Stomach smooth muscle (tissue), 2 donors: ENCODE measurements at regions not wholly inside any gene's neighbourhood (a gene's known extent, or its start where the extent isn't known, plus 50 kb on each side); places are given as distances from the start of the nearest gene placed in this dataset.

Experiments used
- H3K27ac ChIP-seq: one replicate; pipeline ENCODE4 v1.7.0; 2013; ENCODE audit warnings: mild to moderate bottlenecking, low read length, inconsistent platforms
- H3K27me3 ChIP-seq, 2 donors: one replicate each; pipeline ENCODE4 v1.7.0; 2013; ENCODE audit warnings: low read length in 2 of 2; ENCODE audit not compliant: insufficient read depth in 2 of 2, control insufficient read depth in 1 of 2
- H3K36me3 ChIP-seq, 2 donors: one replicate each; pipeline ENCODE4 v1.7.0; 2013; ENCODE audit warnings: low read length in 2 of 2; ENCODE audit not compliant: control insufficient read depth in 2 of 2, insufficient read depth in 2 of 2
- H3K4me1 ChIP-seq: one replicate; pipeline ENCODE4 v1.7.0; 2013; ENCODE audit warnings: low read length; ENCODE audit not compliant: control insufficient read depth, insufficient read depth
- H3K4me3 ChIP-seq, 2 donors: one replicate each; pipeline ENCODE4 v1.7.0; 2013; ENCODE audit warnings: low read length in 2 of 2
- H3K9ac ChIP-seq, 2 donors: one replicate each; pipeline ENCODE4 v1.7.0; 2013; ENCODE audit warnings: low read length in 2 of 2, mild to moderate bottlenecking in 1 of 2
- H3K9me3 ChIP-seq, 2 donors: one replicate each; pipeline ENCODE4 v1.7.0; 2013; ENCODE audit warnings: low read length in 2 of 2; ENCODE audit not compliant: control insufficient read depth in 2 of 2
- donor health status: healthy.
- donor health status: Pancreatic carcinoma.

- Histone ChIP-seq H3K4me3 (no peak overlapping the region), H3K9me3 (no peaks in the 10 kb centered on the region), H3K4me1 (no peaks in the 10 kb centered on the region), H3K9ac (no peak overlapping the region), H3K27me3 (no peaks in the 10 kb centered on the region), H3K27ac (no peak overlapping the region), H3K36me3 (no peaks in the 10 kb centered on the region)
Measured at GRCh38 chr11:82676483-82677094, 57.1 kb downstream of the FAM181B start.

DNA sequence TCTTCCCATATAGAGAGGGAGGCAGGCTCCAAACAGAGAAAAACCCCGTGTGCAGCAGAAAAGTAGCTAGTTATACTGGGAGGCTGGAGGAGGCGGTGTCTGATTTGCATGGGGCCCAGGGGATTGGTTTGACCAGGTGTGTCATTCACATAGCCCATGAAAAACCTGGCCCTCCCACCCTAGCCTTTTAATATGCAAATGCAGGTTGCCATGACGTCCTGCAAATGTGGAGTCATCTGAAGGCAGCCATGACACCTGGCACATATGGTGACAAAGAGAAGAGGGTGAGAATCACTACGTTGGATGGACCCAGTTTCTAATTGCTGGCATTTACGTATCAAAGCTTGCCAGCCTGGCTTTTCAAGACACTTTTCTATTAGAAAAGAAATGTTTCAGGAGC, 57.8 kb downstream of the FAM181B start:
- no peaks in the 10 kb centered on the region for H3K9me3 ChIP-seq
- H3K4me1 ChIP-seq = no peaks in the 10 kb centered on the region
- no peak overlapping the region for H3K9ac ChIP-seq
- no peaks in the 10 kb centered on the region for H3K36me3 ChIP-seq
- no peak overlapping the region for H3K4me3 ChIP-seq
- H3K27me3 ChIP-seq = no peaks in the 10 kb centered on the region
- no peak overlapping the region for H3K27ac ChIP-seq

DNA sequence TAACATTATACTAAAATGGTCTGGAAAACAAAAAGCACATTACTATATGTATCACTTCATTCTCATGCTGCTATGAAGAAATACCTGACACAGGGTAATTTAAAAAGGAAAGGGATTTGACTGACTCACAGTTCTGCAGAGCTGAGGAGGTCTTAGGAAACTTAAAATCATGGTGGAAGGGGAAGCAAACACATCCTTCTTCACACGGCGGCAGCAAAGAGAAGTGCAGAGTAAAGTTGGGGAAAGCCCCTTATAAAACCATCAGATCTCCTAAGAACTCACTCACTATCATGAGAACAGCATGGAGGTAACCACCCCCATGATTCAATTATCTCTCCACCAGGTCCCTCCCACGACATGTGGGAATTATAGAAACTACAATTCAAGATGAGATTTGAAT, 60.0 kb downstream of the FAM181B start:
- Histone ChIP-seq H3K9me3 (no peaks in the 10 kb centered on the region), H3K27me3 (no peaks in the 10 kb centered on the region), H3K36me3 (no peaks in the 10 kb centered on the region), H3K9ac (no peak overlapping the region), H3K4me3 (no peak overlapping the region), H3K27ac (no peak overlapping the region), H3K4me1 (no peaks in the 10 kb centered on the region)

DNA sequence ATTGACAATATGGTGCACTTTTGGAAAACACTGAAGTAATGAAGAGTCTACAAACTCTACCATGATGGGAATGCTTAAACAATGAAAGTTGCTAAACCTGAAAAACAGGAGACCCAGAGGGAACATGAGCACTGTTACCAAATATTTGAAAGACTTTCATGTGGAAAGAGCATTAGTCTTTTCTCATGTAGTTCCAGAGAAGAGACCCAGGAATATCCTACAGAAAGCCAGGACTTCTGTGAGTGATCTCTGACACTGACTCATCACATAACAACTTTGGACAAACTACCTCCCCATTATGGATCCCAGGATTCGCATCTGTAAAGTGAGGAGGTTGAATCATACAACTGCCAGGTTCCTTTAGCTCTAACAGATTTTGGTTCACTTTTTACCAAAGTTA, 62.2 kb downstream of the FAM181B start:
- Histone ChIP-seq H3K9ac (no peak overlapping the region), H3K27me3 (no peaks in the 10 kb centered on the region), H3K27ac (no peak overlapping the region), H3K9me3 (no peaks in the 10 kb centered on the region), H3K36me3 (no peaks in the 10 kb centered on the region), H3K4me1 (no peaks in the 10 kb centered on the region), H3K4me3 (no peak overlapping the region)

DNA sequence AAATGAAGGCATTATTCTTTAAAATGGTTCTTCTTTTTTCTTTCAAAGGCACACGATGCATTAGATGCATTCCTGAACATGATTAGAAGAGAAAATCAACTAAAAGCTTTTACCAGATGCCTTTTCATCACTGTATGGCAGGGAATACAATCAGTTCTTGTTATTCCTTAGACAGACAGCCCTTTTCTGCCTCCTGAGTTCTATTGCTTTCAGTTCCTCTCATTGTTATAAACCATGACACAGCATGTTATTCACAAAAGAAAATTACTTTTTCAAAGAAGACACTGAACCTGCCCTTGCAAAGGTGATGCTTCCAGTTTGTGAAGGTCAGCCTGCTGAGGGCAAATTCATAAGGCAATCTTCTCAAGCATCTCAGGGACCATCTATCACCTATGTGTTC, 70.1 kb downstream of the FAM181B start:
- Histone ChIP-seq H3K27ac (no peak overlapping the region), H3K4me1 (no peaks in the 10 kb centered on the region), H3K9ac (no peak overlapping the region), H3K9me3 (no peaks in the 10 kb centered on the region), H3K36me3 (no peaks in the 10 kb centered on the region), H3K27me3 (no peaks in the 10 kb centered on the region), H3K4me3 (no peak overlapping the region)

GRCh38 chr11:82653752-82654151, 79.9 kb downstream of the FAM181B start:
- no peaks in the 10 kb centered on the region for H3K9me3 ChIP-seq
- H3K9ac ChIP-seq = no peak overlapping the region
- no peaks in the 10 kb centered on the region for H3K36me3 ChIP-seq
- H3K4me3 ChIP-seq = no peak overlapping the region
- no peak overlapping the region for H3K27ac ChIP-seq
- no peaks in the 10 kb centered on the region for H3K4me1 ChIP-seq
- no peaks in the 10 kb centered on the region for H3K27me3 ChIP-seq

DNA sequence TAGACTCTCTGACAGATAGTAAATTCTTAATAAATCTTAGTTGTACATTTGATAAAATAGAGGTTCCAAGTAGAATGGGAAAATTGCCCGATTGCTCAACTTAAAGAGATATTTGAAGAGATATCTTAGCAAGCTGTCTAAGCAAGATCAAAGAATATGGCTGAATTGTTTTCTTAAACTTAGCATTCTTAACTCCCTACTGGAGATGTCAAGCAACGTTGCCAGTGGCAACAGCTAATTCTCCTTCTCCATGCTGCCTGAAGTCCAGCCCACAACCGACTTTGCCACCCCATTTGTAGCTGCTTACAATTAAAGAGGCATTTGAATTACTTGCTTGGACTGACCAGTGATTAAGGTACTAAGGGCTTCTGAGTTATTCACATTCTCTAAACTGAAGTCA, 94.4 kb downstream of the FAM181B start:
- H3K36me3 ChIP-seq = no peaks in the 10 kb centered on the region
- peaks cover 0 to 4% of the 10 kb centered on the region in 2 donors for H3K27me3 ChIP-seq
- H3K9ac ChIP-seq = no peak overlapping the region
- H3K27ac ChIP-seq = no peak overlapping the region
- H3K4me3 ChIP-seq = no peak overlapping the region
- H3K9me3 ChIP-seq = no peaks in the 10 kb centered on the region
- no peaks in the 10 kb centered on the region for H3K4me1 ChIP-seq

GRCh38 chr11:82636615-82637014, 97.0 kb downstream of the FAM181B start:
- no peaks in the 10 kb centered on the region for H3K4me1 ChIP-seq
- H3K36me3 ChIP-seq = no peaks in the 10 kb centered on the region
- H3K27me3 ChIP-seq = peaks cover 0 to 4% of the 10 kb centered on the region in 2 donors
- H3K9ac ChIP-seq = no peak overlapping the region
- no peak overlapping the region for H3K4me3 ChIP-seq
- H3K27ac ChIP-seq = no peak overlapping the region
- no peaks in the 10 kb centered on the region for H3K9me3 ChIP-seq

DNA sequence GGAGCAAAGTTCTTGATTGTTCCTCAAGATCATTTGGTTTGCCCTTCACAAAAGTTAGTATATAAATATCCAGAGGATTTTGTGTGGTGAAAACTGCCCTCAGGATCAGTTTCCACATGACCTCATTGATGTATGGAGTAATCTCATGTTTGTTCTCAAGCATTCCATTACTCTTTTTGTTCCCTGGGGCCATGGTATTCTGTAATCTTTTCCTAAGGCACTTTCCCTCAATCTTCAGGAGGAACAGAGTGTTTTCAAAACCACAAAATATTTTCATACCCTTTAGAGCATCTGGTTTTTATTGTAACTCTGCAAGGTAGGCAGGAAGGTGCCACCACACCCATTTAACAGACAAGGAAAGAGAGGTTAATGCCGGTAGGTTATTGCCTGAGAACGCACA, 99.6 kb downstream of the FAM181B start:
- no peaks in the 10 kb centered on the region for H3K36me3 ChIP-seq
- H3K4me3 ChIP-seq = no peak overlapping the region
- no peak overlapping the region for H3K27ac ChIP-seq
- no peaks in the 10 kb centered on the region for H3K27me3 ChIP-seq
- H3K9ac ChIP-seq = no peak overlapping the region
- H3K9me3 ChIP-seq = no peaks in the 10 kb centered on the region
- no peaks in the 10 kb centered on the region for H3K4me1 ChIP-seq

GRCh38 chr11:82631722-82632630, 101.7 kb downstream of the FAM181B start:
- no peak overlapping the region for H3K27ac ChIP-seq
- H3K4me1 ChIP-seq = no peaks in the 10 kb centered on the region
- H3K27me3 ChIP-seq = no peaks in the 10 kb centered on the region
- H3K9me3 ChIP-seq = peaks cover 0 to 4% of the 10 kb centered on the region in 2 donors
- H3K36me3 ChIP-seq = no peaks in the 10 kb centered on the region
- H3K4me3 ChIP-seq = no peak overlapping the region
- no peak overlapping the region for H3K9ac ChIP-seq

DNA sequence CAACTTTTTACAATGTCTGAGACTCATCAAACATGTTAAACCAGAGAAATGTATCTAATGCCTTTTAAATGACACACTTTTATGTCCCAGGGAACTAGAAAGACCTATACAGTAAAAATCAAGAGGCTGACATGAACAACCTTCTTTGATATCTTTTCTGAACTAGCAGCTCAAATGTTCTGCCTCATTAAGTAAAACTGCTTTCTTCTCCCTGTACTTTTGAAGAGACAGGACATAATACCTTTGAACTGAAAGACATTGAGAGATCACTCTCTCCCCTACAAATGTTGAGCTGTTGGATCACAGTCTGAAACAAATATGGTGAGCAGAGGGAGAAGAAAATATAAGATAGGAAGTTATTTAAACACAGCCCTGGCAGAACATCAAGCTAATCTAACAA, 123.0 kb downstream of the FAM181B start:
- Histone ChIP-seq H3K9me3 (no peaks in the 10 kb centered on the region), H3K4me1 (no peaks in the 10 kb centered on the region), H3K9ac (no peak overlapping the region), H3K27me3 (no peaks in the 10 kb centered on the region), H3K36me3 (no peaks in the 10 kb centered on the region), H3K27ac (no peak overlapping the region), H3K4me3 (no peak overlapping the region)
